AG08396 (cell line): ENCODE measurements at regions not wholly inside any gene's neighbourhood (a gene's known extent, or its start where the extent isn't known, plus 50 kb on each side); places are given as distances from the start of the nearest gene placed in this dataset.
"Not testable (repeated sequence)": the region's sequence is repeated elsewhere in the genome, so short reads cannot be mapped to it uniquely, and the experiment has no call there.

Source experiments
- DNase-seq: peaks from one replicate; pipeline ENCODE4 v3.0.0; 2012; ENCODE audit warnings: low spot score, mixed read lengths

DNA sequence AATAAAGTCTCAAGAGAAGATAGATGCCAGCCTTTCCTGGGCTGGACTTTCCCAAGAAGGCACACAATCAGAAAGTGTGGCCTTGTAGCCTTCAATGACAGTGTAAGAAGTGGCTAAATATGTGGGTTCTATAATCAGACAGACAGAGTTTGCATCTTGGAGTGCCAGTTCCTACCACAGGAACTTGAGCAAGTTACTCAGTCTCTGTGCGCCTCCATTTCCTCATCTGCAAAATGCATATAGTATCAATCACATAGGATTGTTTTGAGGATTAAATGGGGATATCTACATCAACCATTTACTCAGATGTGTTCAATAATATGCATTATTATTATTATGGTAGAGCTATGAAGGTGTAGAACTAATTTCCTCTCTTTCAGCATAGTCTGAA lies 176.8 kb upstream of the PTBP2 start:
- DNase-seq: no peak

DNA sequence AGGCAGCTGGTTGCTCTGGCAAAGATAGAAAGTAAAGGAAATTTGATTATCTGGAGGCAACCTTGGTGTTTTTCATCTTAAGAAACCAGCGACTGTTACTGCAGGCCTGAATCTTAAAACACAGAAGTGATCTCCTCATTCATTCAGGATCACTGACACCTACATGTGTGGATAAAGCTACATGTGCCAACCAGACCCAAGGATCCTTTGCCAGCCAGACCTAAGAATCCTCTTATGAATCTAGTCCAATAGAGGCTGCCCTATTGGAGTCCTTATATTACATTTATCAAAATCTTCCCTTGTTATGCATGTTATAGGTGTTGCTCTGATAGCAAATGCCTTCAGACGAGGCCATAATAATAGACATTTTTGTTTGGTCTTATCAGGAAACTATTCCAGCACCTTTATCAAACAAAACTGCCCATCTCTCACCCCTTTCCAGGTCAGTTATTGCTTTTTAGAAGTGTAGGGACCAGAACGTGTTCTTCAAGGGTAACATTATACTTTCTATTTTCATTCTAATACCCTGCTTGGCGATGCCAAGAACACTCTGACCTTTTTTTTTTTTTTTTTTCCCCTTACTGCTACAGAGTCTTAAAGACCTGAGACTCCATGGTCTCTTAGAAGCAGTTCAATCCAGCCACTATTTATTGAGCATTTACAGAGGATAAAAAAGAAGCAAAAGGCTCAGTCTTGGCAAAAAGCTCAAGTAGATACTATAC lies 175.5 kb upstream of the PTBP2 start:
- no peak for DNase-seq

DNA sequence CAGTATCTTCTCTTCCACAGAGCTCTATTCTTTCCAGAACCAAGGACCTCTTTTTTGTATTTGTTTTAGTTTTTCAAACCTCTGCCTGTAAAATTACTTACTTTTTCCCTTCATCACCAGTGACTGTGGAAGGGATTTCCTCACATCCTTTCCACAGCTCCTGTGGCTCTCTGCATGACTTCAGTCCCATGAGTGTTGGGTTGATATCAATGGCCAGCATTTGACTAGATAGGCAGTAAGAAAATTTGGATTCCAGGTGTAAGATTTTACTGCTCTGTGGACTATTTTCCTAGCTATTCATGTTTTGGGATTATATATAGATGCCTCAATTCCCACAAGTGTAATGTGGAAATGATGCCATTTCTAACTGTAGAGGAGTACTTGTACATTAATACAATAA lies 171.5 kb upstream of the PTBP2 start:
- no peak for DNase-seq

DNA sequence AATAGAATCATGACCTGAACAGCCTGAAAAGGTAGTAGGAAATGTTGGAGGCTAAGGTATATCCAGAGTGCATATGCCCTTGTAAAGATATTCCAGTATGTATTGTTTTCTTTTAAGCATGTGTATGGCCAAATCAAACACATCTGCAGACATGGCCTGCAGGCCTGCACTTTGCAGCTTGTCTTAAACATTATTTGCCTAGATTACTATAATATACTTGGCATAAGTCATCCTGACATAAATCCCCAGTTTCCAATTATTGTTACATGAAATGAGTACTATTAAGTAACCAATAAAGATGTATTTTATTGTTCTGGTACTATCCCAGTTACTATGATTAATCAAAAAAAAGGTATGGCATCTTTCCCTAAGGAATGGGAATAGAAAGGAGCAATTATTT lies 169.1 kb upstream of the PTBP2 start:
- no peak for DNase-seq

DNA sequence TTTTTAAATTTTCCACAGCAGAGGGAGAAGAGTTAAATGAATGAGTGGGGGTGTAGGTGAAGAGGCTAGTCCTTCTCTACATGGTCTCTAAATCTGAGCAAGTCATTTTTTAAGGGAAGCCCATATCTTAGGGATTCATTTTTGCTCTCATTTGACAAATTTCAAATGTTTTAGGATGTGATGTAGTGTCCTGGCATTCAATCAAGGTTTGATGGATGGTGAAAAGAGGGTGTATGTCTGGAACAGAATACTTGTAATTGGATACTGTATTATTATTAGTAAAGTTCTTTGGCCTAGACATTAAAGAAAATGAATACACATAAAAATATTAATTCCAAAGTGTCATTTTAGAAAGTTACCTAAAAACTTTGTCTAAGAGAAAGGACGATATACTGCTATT lies 167.8 kb upstream of the PTBP2 start:
- no peak for DNase-seq

DNA sequence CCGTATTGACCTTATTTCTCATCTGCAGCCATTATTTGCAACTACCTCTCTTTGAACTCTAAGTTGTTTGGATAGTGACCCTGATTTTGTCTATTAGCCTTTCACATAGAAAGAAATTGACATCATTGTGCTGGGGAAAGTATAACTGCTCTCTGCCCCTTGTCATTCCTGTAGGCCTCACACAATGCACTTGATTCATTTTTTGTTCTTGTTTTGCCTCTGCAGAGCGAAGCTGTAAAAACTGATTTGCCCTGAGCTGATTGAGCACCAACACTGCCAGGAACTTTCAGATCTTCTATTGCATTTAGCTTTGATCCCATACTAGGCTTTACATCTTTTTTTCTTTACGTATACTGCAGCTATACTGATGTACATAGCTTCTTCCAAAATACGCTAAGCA lies 167.2 kb upstream of the PTBP2 start:
- DNase-seq: no peak

DNA sequence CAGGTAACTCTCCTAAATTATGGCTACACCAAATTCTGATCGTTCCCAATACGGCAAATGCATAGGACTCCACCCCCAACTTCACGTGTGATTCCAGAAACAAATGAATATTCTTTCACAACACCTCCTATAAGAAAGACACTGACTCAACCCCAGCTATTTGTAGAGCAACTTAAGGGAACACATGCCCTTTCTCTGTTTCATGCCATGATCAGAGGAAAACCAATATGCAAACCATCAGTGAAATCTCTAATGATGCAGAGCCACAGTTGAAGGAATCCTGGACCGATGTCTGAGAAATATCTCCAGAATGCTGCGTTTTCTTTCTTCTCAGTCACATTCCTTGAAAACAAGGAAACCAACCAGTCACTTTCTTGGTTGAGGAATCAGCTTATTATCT lies 164.2 kb upstream of the PTBP2 start:
- DNase-seq: no peak

DNA sequence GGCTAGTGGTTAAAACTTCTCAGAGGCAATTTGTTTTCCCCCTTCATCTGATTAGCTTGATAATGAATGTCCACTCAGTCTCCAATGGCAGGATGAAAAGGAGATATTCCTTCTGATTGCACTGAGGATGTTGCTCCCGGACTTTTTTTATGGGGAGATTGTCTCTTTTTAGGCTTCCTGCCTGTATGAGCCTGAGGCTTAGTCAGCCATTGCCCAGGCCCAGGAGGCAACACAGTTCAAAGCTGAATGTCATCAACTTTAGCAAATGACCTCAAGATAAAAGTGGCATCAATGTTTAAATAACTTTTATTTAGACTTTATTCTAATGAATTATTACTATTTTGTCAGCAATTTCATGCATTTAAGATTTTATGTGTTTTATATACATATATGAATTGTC lies 162.9 kb upstream of the PTBP2 start:
- DNase-seq: no peak

DNA sequence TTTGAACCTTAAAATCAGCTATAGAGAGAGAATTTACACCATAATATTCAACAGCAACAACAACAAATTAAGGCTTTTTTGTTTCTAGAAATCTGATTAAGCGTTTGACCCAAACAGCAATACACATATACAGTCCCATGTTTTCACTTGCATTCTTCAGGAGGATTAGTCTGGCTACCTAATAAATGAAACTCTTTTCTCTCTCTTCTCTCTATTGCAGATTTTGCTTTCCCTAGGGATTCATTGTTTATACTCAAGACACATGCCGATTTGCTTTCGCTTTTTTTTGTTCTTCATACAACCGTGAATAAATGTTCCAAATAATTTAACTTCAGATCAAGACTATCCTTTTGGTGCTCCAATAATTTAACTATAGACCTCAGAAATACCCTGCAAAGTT lies 162.4 kb upstream of the PTBP2 start:
- no peak for DNase-seq

DNA sequence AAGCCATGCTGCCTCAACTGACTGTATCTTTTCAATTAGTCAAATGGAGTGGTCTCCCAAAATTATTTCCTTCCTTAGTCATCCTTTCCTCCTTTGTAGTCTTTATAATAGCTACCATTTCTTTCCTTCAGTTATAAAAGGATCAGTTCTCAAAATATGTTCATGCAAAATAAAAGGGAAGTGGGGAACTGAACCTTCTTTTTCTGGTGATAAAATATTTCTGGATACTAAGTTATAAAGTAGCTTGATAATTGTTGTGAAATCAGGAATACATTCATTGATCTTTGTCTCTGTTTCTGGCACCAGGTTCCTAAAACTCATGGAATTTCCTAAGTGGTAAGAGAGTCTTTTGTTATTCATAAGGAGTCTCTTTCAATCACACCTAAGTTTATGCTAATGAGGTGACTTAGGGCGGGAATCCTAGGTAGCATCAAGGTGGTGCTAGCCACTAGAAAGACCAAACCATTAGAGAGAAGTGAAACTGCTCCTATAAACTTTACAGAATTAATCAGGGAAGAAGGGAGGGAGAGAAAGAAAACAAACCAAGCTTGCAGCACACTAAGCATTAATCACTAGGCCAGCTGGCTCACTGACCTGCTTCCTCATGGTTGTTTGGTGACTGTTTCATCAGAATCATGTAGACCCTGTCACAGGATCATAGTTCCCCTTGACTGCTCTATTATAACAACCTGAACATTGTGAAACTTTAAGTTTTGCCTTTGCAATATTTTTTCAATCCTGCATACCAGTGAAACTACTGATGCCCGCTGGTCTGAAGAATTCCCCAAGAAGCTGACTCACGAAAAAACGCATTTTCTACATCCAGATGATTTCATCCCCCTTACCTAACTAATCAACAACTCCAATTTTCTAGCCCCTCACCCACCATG lies 161.6 kb upstream of the PTBP2 start:
- DNase-seq: peak; percentile 54

DNA sequence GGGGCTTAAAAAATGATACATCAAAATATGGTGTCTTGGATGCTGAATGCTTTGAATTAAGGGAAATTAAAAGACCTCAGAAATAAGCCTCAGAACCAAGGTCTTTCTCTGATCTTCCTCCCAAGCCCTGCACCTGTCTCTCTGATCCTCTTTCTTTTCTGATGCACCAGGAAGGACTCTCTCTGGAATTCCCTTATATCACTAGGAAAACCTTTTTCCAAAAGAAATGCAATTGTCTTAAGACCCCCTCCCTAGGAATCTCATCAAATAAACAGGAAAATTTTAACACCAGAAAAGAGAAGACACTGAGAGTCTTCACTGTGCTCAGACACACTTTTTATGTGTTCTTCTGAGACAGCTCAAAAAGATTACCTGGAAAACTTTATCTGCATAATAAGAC lies 159.5 kb upstream of the PTBP2 start:
- DNase-seq: no peak

DNA sequence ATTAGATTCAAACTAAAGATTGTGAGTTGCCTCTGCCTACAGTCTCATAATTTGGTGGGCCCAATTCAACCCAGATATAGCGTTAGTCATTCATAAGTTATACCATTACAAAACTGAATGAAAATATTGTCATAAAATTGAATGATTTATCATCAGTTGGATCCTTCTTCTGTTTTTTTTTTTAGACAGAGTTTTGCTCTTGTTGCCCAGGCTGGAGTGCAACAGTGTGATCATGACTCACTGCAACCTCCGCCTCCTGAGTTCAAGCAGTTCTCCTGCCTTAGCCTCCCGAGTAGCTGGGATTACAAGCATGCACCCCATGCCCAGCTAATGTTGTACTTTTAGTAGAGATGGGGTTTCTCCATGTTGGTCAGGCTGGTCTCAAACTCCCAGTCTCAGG lies 157.2 kb upstream of the PTBP2 start:
- DNase-seq: not testable (repeated sequence)

DNA sequence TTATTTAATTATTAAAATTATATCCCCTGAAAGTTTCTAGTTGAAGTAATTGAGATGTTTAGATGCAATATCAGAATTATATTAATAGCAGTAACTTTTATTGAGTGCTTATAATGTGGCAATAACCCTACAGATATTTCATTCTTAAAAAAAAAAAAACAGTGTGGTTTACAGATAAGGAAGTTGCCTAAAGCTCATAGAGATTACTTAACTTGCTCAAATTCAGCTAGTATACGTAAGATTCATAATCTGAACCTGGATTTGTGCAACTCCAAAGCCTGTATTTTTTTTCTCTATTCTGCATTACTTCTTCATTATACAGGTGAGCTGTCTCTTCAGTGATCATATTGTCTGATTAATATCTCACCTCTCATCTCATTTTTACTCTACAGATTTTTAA lies 156.0 kb upstream of the PTBP2 start:
- no peak for DNase-seq

DNA sequence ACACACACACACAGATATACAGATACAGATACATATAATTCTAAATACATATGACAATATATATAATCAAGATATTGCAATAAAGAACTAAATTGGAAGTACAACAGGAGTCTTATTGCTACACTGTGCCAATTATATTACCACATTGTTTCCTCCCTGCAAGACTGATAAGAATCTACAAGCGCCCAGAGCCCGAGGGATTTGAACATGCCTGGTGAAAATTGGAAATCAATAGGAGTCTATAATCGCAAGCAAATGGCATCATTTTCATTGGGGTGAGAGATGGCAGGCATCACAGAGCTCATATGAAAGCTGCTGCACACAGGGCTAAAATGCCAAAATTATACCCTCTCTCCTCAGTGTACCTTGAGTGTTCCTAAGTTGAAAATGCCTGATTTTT lies 152.9 kb upstream of the PTBP2 start:
- DNase-seq: no peak

DNA sequence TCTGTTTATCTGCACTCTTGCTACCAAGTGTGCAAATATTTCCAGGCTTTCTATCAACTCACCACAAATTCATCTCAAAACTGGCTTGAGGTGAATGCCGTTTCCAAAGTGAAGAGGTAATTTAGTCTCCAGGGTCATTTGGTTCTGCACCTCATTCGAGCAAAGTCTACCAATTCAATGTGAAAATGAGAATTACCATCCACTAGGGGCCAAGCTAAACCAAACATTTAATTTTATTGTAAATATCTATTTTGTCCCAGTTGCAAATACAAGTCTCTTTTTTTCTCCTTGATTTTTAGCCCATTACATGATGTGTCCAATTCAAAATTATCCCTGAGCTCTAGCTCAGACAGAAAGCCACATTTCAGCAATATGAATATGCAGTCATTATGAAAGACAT lies 152.3 kb upstream of the PTBP2 start:
- DNase-seq: no peak

DNA sequence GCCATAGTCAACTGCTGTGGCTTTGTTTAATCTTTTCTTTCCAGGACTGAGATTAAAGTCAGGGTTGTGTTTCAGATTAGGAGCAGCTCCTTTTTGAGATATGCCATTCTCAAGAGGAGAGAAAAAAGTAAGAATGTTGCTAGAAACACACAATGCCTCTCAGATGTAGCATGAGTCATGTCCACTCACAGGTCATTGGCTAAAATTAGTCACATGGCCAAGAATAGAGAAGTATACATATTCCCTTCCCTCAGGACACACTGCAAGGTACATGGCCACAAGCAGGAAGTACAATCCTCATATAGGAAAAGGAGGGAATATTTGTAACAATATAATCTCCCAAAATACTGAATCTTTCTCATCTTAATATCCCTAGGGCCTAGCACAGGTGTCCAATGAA lies 141.9 kb upstream of the PTBP2 start:
- no peak for DNase-seq

DNA sequence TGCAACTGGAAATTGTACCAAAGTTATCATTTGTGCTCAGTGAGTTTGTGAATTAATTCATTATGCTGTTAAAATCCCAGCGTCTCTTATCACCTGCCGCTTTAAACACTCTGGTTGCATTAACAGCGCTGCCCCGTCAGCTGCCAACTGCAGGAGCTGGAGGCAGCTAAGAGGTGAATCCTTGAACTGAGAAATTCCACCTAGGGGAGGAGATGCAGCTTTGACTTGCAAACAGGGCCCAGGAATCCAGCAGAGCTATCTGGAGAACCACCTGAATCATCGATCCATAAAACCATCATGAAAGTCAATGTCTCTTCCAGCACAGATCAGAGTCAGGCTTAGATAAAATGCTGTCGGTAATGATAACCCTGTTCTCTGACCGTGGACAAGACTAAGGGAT lies 140.7 kb upstream of the PTBP2 start:
- DNase-seq: no peak

DNA sequence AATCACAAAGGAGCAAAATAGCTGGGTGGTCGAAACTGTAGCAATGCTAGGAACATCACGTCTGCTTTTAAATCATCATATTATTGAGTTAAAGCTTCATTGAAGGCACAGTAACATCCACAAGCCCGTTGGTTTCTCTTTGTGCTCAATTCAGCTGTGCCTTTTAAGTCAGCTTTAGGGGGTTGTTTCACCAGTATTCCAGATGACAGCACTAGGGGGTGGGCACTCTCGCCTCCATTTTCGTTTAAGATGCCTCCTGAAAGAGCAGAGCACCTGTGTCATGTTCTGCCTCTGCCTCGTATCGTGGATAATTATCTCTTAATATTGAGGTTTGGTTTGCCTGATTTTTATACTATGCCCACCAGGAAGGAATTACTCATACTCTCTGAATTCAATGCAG lies 139.8 kb upstream of the PTBP2 start:
- DNase-seq: no peak

DNA sequence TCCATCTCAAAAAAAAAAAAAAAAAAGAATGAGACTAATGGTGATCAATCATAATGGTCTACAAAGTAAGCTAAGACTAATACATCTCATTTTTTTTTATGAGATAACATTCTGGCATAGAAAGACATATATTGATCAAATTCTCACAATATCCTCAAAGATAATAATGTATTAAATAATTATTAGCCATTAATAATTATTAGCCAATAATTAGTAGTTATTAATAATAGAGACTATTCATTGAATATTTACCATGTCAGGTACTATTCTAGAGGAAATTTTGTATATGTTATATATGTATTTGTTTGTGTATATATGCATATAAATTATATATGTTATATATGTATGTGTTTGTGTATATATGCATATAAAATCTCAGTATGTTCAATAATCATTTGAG lies 137.7 kb upstream of the PTBP2 start:
- DNase-seq: no peak

DNA sequence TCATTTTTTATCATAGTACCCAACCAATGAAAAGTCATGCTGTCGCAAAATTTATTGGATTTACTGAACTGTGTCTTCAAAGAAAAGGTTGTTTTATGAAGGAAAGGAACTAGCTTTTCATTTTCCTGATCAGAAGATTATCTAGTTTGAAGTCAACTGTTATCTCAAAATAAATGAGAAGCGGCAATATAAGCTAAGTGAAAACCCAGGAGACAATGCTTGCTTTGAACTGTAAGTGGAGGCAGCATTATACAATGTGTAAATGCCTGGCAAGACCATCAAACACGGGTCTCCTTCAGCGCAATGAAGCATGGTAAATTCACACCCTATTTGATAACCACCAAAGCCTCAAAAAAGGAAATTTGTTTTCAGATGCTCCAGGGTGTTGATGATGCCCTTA lies 134.4 kb upstream of the PTBP2 start:
- DNase-seq: no peak

DNA sequence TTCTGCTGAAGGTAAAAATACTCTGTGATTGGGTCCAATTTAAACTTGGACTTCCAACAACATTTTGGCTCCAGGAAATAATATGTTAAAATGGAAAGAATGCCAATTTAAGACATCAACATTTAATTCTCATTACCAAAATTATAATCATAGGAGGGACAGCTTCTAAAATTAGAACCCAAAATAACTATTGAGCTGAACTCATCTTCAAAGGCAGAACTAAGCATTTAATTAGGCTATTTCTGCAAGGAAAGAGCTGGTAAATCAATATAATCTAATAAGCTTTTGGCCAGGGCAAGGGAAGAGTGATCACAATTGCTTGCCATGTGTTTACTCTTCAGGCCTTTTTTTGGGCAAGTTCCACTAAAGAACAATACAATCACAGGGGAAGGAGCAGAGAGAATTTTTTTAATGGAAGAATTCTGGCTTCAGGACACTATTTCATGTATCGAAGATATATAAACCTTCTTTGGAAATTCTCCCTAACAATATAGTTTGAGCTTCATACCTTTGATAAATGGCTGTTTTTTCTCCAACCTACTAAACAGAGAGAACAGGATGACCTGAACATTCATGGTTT lies 133.1 kb upstream of the PTBP2 start:
- DNase-seq: no peak

DNA sequence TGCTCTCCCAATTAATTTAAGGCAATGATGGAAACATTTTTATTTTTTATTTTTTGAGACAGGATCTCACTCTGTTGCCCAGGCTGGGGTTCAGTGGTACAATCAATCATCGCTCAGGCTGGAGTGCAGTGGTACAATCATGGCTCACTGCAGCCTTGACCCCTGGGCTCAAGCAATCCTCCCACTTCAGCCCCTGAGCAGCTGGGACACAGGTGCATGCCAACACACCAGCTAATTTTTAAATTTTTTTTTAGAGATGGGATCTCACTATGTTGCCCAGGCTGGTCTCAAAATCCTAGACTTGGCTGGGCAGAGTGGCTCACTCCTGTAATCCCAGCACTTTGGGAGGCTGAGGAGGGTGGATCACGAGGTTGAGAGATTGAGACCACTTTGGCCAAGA lies 126.1 kb upstream of the PTBP2 start:
- not testable (repeated sequence) for DNase-seq

DNA sequence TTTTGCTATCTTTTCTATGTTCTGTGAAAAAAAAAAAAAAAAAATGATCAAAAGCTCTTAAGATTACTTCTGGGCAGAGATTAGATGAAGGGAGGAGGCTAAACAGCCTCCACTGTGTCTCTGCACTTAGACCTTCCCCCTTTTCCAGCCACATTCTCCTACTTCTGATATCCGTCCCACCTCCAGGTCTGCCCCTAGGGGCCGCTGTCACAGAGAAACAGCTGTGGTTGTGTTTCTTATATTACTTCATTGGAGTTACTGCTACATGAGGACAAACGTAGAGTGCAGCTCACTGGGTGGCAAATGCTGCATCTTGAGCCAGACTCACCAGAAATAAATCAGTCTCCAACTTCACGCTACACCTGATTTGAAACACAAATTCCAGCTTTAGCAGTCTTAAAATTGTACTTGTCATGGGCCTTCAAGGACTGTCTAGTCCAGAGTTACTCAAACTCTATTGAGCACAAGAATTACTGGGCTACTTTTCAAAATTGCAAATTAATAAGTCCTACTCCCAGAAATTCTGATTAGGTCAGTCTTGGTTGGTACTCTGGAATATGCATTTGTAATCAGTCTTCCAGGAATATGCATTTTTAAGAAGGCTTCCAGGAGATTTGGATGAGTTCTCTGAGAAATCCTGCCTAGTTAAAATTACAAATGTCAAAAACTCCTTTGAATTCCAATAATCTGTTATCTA lies 125.2 kb upstream of the PTBP2 start:
- DNase-seq: peak; percentile 26
